ENCODE measurements at regions not wholly inside any gene's neighbourhood (a gene's known extent, or its start where the extent isn't known, plus 50 kb on each side); places are given as distances from the start of the nearest gene placed in this dataset.

- Histone ChIP-seq H3K4me3 (no peak overlapping the region), H3K9me3 (no peaks in the 10 kb centered on the region), H3K27me3 (no peaks in the 10 kb centered on the region), H3K4me1 (no peaks in the 10 kb centered on the region), H3K36me3 (no peaks in the 10 kb centered on the region), H3K27ac (no peak overlapping the region)
- TF ChIP-seq POLR2A (IDR thresholded peaks at IDR 0.05) (no peak), CTCF (IDR thresholded peaks at IDR 0.05) (no peak)
- DNase-seq: no peak
Observed at GRCh38 chr6:98037571-98037970, 754.6 kb upstream of the MMS22L start.

- H3K4me1 ChIP-seq: no peaks in the 10 kb centered on the region
- no peaks in the 10 kb centered on the region for H3K27me3 ChIP-seq
- no peak for DNase-seq
- no peak overlapping the region for H3K27ac ChIP-seq
- no peaks in the 10 kb centered on the region for H3K9me3 ChIP-seq
- no peaks in the 10 kb centered on the region for H3K36me3 ChIP-seq
- no peak overlapping the region for H3K4me3 ChIP-seq
- no peak for TF ChIP-seq POLR2A (IDR thresholded peaks at IDR 0.05)
- TF ChIP-seq CTCF (IDR thresholded peaks at IDR 0.05): no peak
Observed at GRCh38 chr6:98039443-98039842, 756.4 kb upstream of the MMS22L start.

- no peak for TF ChIP-seq CTCF (IDR thresholded peaks at IDR 0.05)
- TF ChIP-seq POLR2A (IDR thresholded peaks at IDR 0.05): no peak
- no peak for DNase-seq
Observed at GRCh38 chr6:98039904-98040607, 757.0 kb upstream of the MMS22L start.

GRCh38 chr6:98041056-98041455 is 758.0 kb upstream of the MMS22L start:
- TF ChIP-seq CTCF (IDR thresholded peaks at IDR 0.05) (no peak), POLR2A (IDR thresholded peaks at IDR 0.05) (no peak)
- Histone ChIP-seq H3K36me3 (no peaks in the 10 kb centered on the region), H3K4me3 (no peak overlapping the region), H3K27me3 (no peaks in the 10 kb centered on the region), H3K9me3 (no peaks in the 10 kb centered on the region), H3K4me1 (no peaks in the 10 kb centered on the region), H3K27ac (no peak overlapping the region)
- DNase-seq: no peak

More at GRCh38 chr6:98039904-98040607, 757.0 kb upstream of the MMS22L start:
- Histone ChIP-seq H3K36me3 (no peaks in the 10 kb centered on the region), H3K4me1 (no peaks in the 10 kb centered on the region), H3K4me3 (no peak overlapping the region), H3K9me3 (no peaks in the 10 kb centered on the region), H3K27me3 (no peaks in the 10 kb centered on the region), H3K27ac (no peak overlapping the region)

- no peak for DNase-seq
Observed at GRCh38 chr6:98041921-98042320, 758.9 kb upstream of the MMS22L start.

More at GRCh38 chr6:98041921-98042320, 758.9 kb upstream of the MMS22L start:
- H3K9me3 ChIP-seq: no peaks in the 10 kb centered on the region
- no peaks in the 10 kb centered on the region for H3K36me3 ChIP-seq
- no peak overlapping the region for H3K4me3 ChIP-seq
- H3K27me3 ChIP-seq: no peaks in the 10 kb centered on the region
- no peak overlapping the region for H3K27ac ChIP-seq
- H3K4me1 ChIP-seq: no peaks in the 10 kb centered on the region
- TF ChIP-seq CTCF (IDR thresholded peaks at IDR 0.05) (no peak), POLR2A (IDR thresholded peaks at IDR 0.05) (no peak)
